SJCRH30 (cell line): ENCODE measurements at regions not wholly inside any gene's neighbourhood (a gene's known extent, or its start where the extent isn't known, plus 50 kb on each side); places are given as distances from the start of the nearest gene placed in this dataset.

Experiments
- DNase-seq, 2 experiments: peaks; one replicate each; pipeline ENCODE4 v3.0.0-alpha.2; 2015 to 2020
- H3K27ac ChIP-seq: fragments of 250-450 bp; sonication (Bioruptor Pico); 2 replicates; pipeline ENCODE4 v1.5.1; 2020; ENCODE audit warnings: mild to moderate bottlenecking, moderate library complexity
- H3K27me3 ChIP-seq: fragments of 250-450 bp; sonication (Bioruptor Pico); 2 replicates; pipeline ENCODE4 v1.5.1; 2020; ENCODE audit warnings: mild to moderate bottlenecking, moderate library complexity
- H3K36me3 ChIP-seq: fragments of 250-450 bp; sonication (Bioruptor Pico); 2 replicates; pipeline ENCODE4 v1.5.1; 2020; ENCODE audit warnings: mild to moderate bottlenecking, moderate library complexity
- H3K4me1 ChIP-seq: fragments of 250-450 bp; sonication (Bioruptor Pico); 2 replicates; pipeline ENCODE4 v1.5.1; 2020; ENCODE audit warnings: mild to moderate bottlenecking, moderate library complexity
- H3K4me3 ChIP-seq: fragments of 250-450 bp; sonication (Bioruptor Pico); 2 replicates; pipeline ENCODE4 v1.5.1; 2020; ENCODE audit warnings: mild to moderate bottlenecking, moderate library complexity
- H3K9me3 ChIP-seq: fragments of 250-450 bp; sonication (Bioruptor Pico); replicated peaks from 2 replicates; pipeline ENCODE4 v1.5.1; 2020; ENCODE audit warnings: mild to moderate bottlenecking, moderate library complexity

DNA sequence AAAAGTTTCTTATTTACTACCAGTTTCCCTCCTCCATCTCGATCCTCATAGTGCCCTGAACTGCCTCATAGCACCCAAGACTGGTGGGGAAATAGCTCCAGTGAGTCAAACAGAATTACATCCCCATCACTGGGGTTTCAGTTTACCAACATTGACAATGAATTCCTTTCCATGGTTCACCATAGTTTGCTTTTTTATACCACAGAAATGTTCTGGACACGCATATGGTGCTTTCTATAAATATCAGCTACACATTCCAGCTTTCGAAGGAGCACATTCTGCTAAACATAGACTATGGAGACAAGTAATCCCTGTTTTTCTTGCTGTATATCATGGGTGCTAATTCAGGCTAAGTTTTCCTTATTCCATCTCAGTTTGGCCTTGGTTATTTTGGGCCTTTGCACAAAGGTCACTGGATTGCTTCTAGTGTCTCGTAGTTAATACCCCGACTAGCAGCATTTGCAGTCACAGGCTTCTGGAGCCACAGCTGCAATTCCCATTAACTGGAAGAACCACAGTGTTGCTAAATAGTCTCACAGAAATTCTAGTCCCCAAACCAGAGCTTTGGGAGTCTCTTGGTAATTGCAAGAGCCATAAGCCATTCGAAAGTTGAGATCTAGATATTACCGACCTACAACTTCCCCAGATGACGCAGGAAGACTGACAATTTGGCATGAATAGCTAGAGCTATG, 53.4 kb upstream of the TRPC3 start:
- Histone ChIP-seq H3K27ac (no peak overlapping the region), H3K4me3 (no peak overlapping the region), H3K36me3 (no peaks in the 10 kb centered on the region), H3K9me3 (no peaks in the 10 kb centered on the region), H3K4me1 (no peaks in the 10 kb centered on the region), H3K27me3 (no peaks in the 10 kb centered on the region)
- peak; percentile 11 to 16 for DNase-seq

DNA sequence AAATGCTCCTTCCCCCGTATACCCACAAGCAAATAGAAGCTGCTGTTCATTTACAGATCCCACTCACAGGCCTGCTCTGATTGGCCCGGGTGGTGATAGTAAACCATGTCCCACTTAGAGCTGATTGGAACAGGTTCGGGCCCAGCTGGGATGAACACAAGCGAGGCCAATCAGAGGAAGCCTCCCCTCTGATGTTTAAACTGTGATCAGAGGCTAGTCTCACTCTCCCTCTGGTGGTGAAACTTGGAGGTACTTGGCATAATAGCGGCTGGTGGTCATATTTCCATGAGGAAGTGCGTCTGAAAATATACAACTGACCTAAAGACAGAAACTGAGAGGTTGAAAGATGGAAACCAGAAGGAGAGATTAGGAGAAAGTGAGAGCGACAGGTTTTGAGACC, 51.5 kb upstream of the TRPC3 start:
- no peak overlapping the region for H3K27ac ChIP-seq
- no peaks in the 10 kb centered on the region for H3K4me1 ChIP-seq
- no peak overlapping the region for H3K4me3 ChIP-seq
- no peaks in the 10 kb centered on the region for H3K27me3 ChIP-seq
- peak; percentile 30 to 61 for DNase-seq
- H3K9me3 ChIP-seq = no peaks in the 10 kb centered on the region
- H3K36me3 ChIP-seq = no peaks in the 10 kb centered on the region
